ENCODE measurements at regions not wholly inside any gene's neighbourhood (a gene's known extent, or its start where the extent isn't known, plus 50 kb on each side); places are given as distances from the start of the nearest gene placed in this dataset.

GRCh38 chr11:96817482-96818399, 427.9 kb downstream of the JRKL start:
- TF ChIP-seq, protein P1, sequence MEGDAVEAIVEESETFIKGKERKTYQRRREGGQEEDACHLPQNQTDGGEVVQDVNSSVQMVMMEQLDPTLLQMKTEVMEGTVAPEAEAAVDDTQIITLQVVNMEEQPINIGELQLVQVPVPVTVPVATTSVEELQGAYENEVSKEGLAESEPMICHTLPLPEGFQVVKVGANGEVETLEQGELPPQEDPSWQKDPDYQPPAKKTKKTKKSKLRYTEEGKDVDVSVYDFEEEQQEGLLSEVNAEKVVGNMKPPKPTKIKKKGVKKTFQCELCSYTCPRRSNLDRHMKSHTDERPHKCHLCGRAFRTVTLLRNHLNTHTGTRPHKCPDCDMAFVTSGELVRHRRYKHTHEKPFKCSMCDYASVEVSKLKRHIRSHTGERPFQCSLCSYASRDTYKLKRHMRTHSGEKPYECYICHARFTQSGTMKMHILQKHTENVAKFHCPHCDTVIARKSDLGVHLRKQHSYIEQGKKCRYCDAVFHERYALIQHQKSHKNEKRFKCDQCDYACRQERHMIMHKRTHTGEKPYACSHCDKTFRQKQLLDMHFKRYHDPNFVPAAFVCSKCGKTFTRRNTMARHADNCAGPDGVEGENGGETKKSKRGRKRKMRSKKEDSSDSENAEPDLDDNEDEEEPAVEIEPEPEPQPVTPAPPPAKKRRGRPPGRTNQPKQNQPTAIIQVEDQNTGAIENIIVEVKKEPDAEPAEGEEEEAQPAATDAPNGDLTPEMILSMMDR (IDR thresholded peaks at IDR 0.05), result no peak
- no peak for TF ChIP-seq POLR2AphosphoS5 (IDR thresholded peaks at IDR 0.05)
